Calu3 (cell line): ENCODE measurements at regions not wholly inside any gene's neighbourhood (a gene's known extent, or its start where the extent isn't known, plus 50 kb on each side); places are given as distances from the start of the nearest gene placed in this dataset.

ENCODE experiments used
- BruUV-seq: library from RNA; stranded (reverse); fragments of 400-500 nt; replicated peaks from 2 replicates; lab custom pipeline; 2021; lab: Mats Ljungman, UMichigan
- CTCF ChIA-PET: fragments of 300-600 bp; sonication (Branson Sonifier 250); formaldehyde crosslinking; loops from one replicate; lab custom pipeline; 2022; ENCODE audit warnings: antibody characterized with exemption; lab: Charles Lee
- DNase-seq: peaks from one replicate; pipeline ENCODE4 v3.0.0; 2022
- H3K27ac Mint-ChIP-seq: one replicate; pipeline ENCODE4 v1.8.0; 2022; ENCODE audit warnings: mixed read lengths; ENCODE audit not compliant: unreplicated experiment
- H3K27me3 Mint-ChIP-seq: one replicate; pipeline ENCODE4 v1.8.0; 2022; ENCODE audit warnings: mixed read lengths; ENCODE audit not compliant: unreplicated experiment
- H3K36me3 Mint-ChIP-seq: one replicate; pipeline ENCODE4 v1.8.0; 2022; ENCODE audit warnings: mild to moderate bottlenecking, moderate library complexity, mixed read lengths; ENCODE audit not compliant: insufficient read depth, unreplicated experiment
- H3K4me1 Mint-ChIP-seq: one replicate; pipeline ENCODE4 v1.8.0; 2022; ENCODE audit warnings: mild to moderate bottlenecking, low read depth, mixed read lengths; ENCODE audit not compliant: unreplicated experiment
- H3K4me3 Mint-ChIP-seq: one replicate; pipeline ENCODE4 v1.8.0; 2022; ENCODE audit warnings: mild to moderate bottlenecking, low read depth, moderate library complexity, mixed read lengths; ENCODE audit not compliant: unreplicated experiment
- H3K9me3 Mint-ChIP-seq: one replicate; pipeline ENCODE4 v1.8.0; 2022; ENCODE audit warnings: low read depth, mixed read lengths; ENCODE audit not compliant: unreplicated experiment
- intact Hi-C: fragments of 100-400 bp; cut with micrococcal nuclease; formaldehyde crosslinking; loops from one replicate; pipeline ENCODE4 v1.10.0; 2022; ENCODE audit not compliant: unreplicated experiment
- TF ChIP-seq, protein P1 (sequence below): fragments of 200-600 bp; IDR thresholded peaks from one replicate; pipeline ENCODE4 v1.8.0; 2022; ENCODE audit warnings: antibody characterized with exemption; ENCODE audit not compliant: unreplicated experiment

DNA sequence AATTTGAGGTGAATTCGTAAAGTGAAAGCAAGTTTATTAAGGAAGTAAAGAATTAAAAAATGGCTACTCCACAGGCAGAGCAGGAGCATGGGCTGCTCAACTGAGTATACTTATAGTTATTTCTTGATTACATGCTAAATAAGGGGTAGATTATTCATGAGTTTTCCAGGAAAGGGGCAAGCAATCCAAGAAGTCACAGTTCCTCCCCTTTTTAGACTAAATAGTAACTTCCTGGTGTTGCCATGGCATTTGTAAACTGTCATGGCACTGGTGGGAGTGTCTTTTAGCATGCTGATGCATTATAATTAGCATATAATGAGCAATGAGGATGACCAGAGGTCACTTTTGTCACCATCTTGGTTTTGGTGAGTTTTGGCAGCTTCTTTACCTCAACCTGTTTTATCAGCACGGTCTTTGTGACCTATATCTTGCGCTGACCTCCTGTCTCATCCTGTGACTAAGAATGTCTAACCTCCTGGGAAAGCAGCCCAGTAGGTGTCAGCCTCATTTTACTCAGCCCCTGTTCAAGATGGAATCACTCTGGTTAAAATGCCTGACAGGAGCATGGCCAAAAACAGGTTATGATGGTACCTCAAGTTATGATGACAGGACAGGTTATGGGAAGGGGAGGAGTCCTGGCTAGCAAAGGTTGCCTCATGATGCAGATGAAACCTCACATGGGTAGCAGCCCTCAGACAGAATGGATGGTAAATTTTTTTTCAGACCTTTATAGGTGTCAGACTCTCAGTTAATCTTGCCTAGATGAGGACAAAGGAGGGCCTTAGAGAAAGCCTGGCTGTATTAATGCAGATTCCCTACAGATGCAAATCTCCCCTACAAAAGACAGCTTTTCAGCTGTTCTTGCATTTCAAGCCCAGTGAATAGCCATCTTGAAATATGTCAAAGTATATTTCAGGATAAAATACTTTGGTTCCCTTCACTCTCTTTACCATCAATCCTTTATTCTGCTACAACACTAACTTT, 49.7 kb downstream of the SIPA1L2 start:
- DNase-seq = no peak
- intact Hi-C loops = no loop called here
- CTCF ChIA-PET = no interaction called here
- no peak overlapping the region for H3K4me3 Mint-ChIP-seq
- no peaks in the 10 kb centered on the region for H3K36me3 Mint-ChIP-seq
- TF ChIP-seq, protein P1, sequence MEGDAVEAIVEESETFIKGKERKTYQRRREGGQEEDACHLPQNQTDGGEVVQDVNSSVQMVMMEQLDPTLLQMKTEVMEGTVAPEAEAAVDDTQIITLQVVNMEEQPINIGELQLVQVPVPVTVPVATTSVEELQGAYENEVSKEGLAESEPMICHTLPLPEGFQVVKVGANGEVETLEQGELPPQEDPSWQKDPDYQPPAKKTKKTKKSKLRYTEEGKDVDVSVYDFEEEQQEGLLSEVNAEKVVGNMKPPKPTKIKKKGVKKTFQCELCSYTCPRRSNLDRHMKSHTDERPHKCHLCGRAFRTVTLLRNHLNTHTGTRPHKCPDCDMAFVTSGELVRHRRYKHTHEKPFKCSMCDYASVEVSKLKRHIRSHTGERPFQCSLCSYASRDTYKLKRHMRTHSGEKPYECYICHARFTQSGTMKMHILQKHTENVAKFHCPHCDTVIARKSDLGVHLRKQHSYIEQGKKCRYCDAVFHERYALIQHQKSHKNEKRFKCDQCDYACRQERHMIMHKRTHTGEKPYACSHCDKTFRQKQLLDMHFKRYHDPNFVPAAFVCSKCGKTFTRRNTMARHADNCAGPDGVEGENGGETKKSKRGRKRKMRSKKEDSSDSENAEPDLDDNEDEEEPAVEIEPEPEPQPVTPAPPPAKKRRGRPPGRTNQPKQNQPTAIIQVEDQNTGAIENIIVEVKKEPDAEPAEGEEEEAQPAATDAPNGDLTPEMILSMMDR = no peak
- H3K4me1 Mint-ChIP-seq = no peaks in the 10 kb centered on the region
- no peaks in the 10 kb centered on the region for H3K27me3 Mint-ChIP-seq
- peaks cover 5% of the 10 kb centered on the region for H3K9me3 Mint-ChIP-seq
- no peak overlapping the region for H3K27ac Mint-ChIP-seq
- no TSS peak for BruUV-seq

DNA sequence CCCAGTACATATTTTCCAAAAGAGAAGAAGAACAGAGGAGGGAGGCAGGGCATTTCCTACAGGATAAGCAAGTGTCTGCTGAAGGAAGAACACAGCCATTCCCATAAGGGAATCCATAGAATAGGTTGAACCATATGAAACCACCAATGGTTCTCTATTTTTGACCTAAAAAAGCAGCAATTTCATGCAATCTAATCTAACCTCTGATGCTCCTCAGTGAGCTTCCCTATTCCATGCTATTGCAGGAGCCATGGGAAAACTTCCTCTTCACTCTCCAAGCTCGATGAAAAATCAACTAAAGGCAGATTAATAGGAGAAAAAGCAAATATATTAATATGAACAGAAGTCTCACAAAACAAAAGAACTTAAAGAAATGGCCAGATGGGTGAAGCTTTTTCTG, 50.5 kb downstream of the SIPA1L2 start:
- DNase-seq = no peak
- Mint-ChIP-seq H3K4me1 (no peaks in the 10 kb centered on the region), H3K9me3 (peaks cover 5% of the 10 kb centered on the region), H3K36me3 (no peaks in the 10 kb centered on the region), H3K27me3 (no peaks in the 10 kb centered on the region), H3K4me3 (no peak overlapping the region), H3K27ac (no peak overlapping the region)
- CTCF ChIA-PET = no interaction called here
- intact Hi-C loops = no loop called here
- BruUV-seq = no TSS peak
- TF ChIP-seq, protein P1 = no peak

DNA sequence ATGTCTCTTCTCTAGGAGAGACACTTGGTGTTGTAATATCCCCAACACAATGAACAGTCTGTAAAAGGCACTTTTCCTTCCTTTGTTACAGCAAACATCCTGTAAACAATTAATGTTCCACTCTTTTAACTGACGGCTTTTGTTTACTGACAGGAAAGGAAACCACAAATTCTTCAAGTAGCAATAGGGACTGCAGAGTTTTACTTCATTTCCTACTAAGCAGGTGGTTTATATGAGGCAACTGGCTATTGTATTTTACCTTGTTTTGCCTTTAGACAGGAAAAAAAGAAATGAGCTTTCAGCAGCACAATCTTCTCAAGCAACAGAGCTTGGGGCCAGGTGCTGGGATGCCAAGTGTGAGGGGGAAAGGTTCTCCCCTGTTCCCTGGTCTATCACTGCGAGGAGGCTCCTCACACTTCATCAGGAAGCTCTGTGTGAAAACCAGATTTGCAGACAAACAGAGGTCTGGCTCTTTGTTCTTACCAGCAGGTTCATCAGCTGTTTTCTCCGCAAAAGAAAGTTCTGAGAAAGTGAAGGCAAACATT, 51.2 kb downstream of the SIPA1L2 start:
- BruUV-seq = no TSS peak
- Mint-ChIP-seq H3K36me3 (no peaks in the 10 kb centered on the region), H3K4me3 (no peak overlapping the region), H3K27me3 (no peaks in the 10 kb centered on the region), H3K9me3 (peaks cover 5% of the 10 kb centered on the region), H3K27ac (no peak overlapping the region), H3K4me1 (no peaks in the 10 kb centered on the region)
- intact Hi-C loops = no loop called here
- DNase-seq = no peak
- TF ChIP-seq, protein P1 = no peak
- CTCF ChIA-PET = no interaction called here

DNA sequence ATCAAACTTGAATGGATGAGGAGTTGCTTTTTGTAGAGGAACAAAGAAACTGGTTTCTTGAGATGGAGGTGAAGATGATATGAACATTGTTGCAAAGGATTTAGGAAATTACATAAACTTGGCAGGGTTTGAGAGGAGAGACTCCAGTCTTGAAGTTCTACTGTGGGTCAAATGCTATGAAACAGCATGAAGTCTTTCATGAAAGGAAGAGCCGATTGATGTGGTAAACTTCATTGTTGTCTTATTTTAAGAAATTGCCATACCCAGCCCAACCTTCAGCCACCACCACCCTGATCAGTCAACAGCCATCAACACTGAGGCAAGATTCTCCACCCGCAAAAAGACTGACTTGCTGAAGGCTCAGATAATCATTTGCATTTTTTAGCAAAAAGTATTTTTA, 52.2 kb downstream of the SIPA1L2 start:
- Mint-ChIP-seq H3K9me3 (peaks cover 5% of the 10 kb centered on the region), H3K4me1 (no peaks in the 10 kb centered on the region), H3K27me3 (no peaks in the 10 kb centered on the region), H3K27ac (no peak overlapping the region), H3K4me3 (no peak overlapping the region), H3K36me3 (no peaks in the 10 kb centered on the region)
- BruUV-seq = no TSS peak
- TF ChIP-seq, protein P1 = no peak
- no peak for DNase-seq
- intact Hi-C loops = no loop called here
- CTCF ChIA-PET = no interaction called here
